ENCODE measurements at regions not wholly inside any gene's neighbourhood (a gene's known extent, or its start where the extent isn't known, plus 50 kb on each side); places are given as distances from the start of the nearest gene placed in this dataset.

- no peaks in the 10 kb centered on the region for H3K27me3 ChIP-seq
- no peaks in the 10 kb centered on the region for H3K9me3 ChIP-seq
- ATAC-seq (no peak), DNase-seq (no peak)
- H3K4me3 ChIP-seq: no peak overlapping the region
- H3K4me1 ChIP-seq: no peaks in the 10 kb centered on the region
- in situ Hi-C loops (cut with MboI; ENCODE audit: low sequenced_read_pairs in 4 of 4) (no loop called here), intact Hi-C loops (cut with DNase I; ENCODE audit: low total_unique reads) (no loop called here)
- H3K36me3 ChIP-seq: no peaks in the 10 kb centered on the region
- no peak overlapping the region for H3K27ac ChIP-seq
- TF ChIP-seq CTCF (IDR thresholded peaks at IDR 0.05 in 4 of 5, conservative IDR thresholded peaks at IDR 0.05 in 1 of 5) (no peak), POLR2A (IDR thresholded peaks at IDR 0.05) (no peak)
These were observed 216.9 kb downstream of the MATN1 start for GRCh38 chr1:30506291-30507015.

GRCh38 chr1:30505853-30506252 is 217.5 kb downstream of the MATN1 start:
- intact Hi-C loops (cut with DNase I; ENCODE audit: low total_unique reads) (no loop called here), in situ Hi-C loops (cut with MboI; ENCODE audit: low sequenced_read_pairs in 4 of 4) (no loop called here)
- Histone ChIP-seq H3K4me1 (no peaks in the 10 kb centered on the region), H3K27me3 (no peaks in the 10 kb centered on the region), H3K9me3 (no peaks in the 10 kb centered on the region), H3K36me3 (no peaks in the 10 kb centered on the region), H3K4me3 (no peak overlapping the region), H3K27ac (no peak overlapping the region)
- no peak for TF ChIP-seq POLR2A (IDR thresholded peaks at IDR 0.05)
- TF ChIP-seq CTCF (IDR thresholded peaks at IDR 0.05 in 4 of 5, conservative IDR thresholded peaks at IDR 0.05 in 1 of 5): no peak
- DNase-seq (no peak), ATAC-seq (no peak)

- intact Hi-C loops (cut with DNase I; ENCODE audit: low total_unique reads) (no loop called here), in situ Hi-C loops (cut with MboI; ENCODE audit: low sequenced_read_pairs in 4 of 4) (no loop called here)
- Histone ChIP-seq H3K27me3 (no peaks in the 10 kb centered on the region), H3K36me3 (no peaks in the 10 kb centered on the region), H3K9me3 (no peaks in the 10 kb centered on the region), H3K4me1 (no peaks in the 10 kb centered on the region), H3K27ac (no peak overlapping the region), H3K4me3 (no peak overlapping the region)
- TF ChIP-seq POLR2A (IDR thresholded peaks at IDR 0.05): no peak
- no peak for TF ChIP-seq CTCF (IDR thresholded peaks at IDR 0.05 in 4 of 5, conservative IDR thresholded peaks at IDR 0.05 in 1 of 5)
- ATAC-seq (no peak), DNase-seq (no peak)
These were observed 230.9 kb downstream of the MATN1 start for GRCh38 chr1:30492451-30492850.

GRCh38 chr1:30491831-30492230 is 231.6 kb downstream of the MATN1 start:
- TF ChIP-seq POLR2A (IDR thresholded peaks at IDR 0.05) (no peak), CTCF (IDR thresholded peaks at IDR 0.05 in 4 of 5, conservative IDR thresholded peaks at IDR 0.05 in 1 of 5) (no peak)
- no peak for DNase-seq
- H3K4me3 ChIP-seq: no peak overlapping the region
- intact Hi-C loops (cut with DNase I; ENCODE audit: low total_unique reads): no loop called here
- no peak for ATAC-seq
- H3K4me1 ChIP-seq: no peaks in the 10 kb centered on the region
- no peaks in the 10 kb centered on the region for H3K36me3 ChIP-seq
- H3K27me3 ChIP-seq: no peaks in the 10 kb centered on the region
- no peaks in the 10 kb centered on the region for H3K9me3 ChIP-seq
- no peak overlapping the region for H3K27ac ChIP-seq
- in situ Hi-C loops (cut with MboI; ENCODE audit: low sequenced_read_pairs in 4 of 4): no loop called here

GRCh38 chr1:30490554-30491053 is 232.8 kb downstream of the MATN1 start:
- TF ChIP-seq CTCF (IDR thresholded peaks at IDR 0.05 in 4 of 5, conservative IDR thresholded peaks at IDR 0.05 in 1 of 5) (no peak), POLR2A (IDR thresholded peaks at IDR 0.05) (no peak)
- no peak for ATAC-seq
- H3K27me3 ChIP-seq: no peaks in the 10 kb centered on the region
- no peak for DNase-seq
- no peak overlapping the region for H3K4me3 ChIP-seq
- no peaks in the 10 kb centered on the region for H3K9me3 ChIP-seq
- in situ Hi-C loops (cut with MboI; ENCODE audit: low sequenced_read_pairs in 4 of 4): no loop called here
- intact Hi-C loops (cut with DNase I; ENCODE audit: low total_unique reads): no loop called here
- H3K36me3 ChIP-seq: no peaks in the 10 kb centered on the region
- H3K4me1 ChIP-seq: no peaks in the 10 kb centered on the region
- H3K27ac ChIP-seq: no peak overlapping the region

Data from gastrocnemius medialis (tissue), 4 donors.